ENCODE measurements at regions not wholly inside any gene's neighbourhood (a gene's known extent, or its start where the extent isn't known, plus 50 kb on each side); places are given as distances from the start of the nearest gene placed in this dataset.
A peak's percentile ranks its signal among the peaks of the same experiment; 100 is the strongest.

GRCh38 chr2:145094370-145094769 is 574.5 kb upstream of the ZEB2 start:
- Histone ChIP-seq H3K27me3 (ENCODE audit: insufficient read depth, poor library complexity, severe bottlenecking) (no peaks in the 10 kb centered on the region), H3K27ac (replicated peaks) (no peak overlapping the region), H3K4me3 (replicated peaks; ENCODE audit: insufficient read depth, low read length) (no peak overlapping the region)
- DNase-seq (ENCODE audit: low read depth in 1 of 2, low spot score in 1 of 2) = no peak
- TF ChIP-seq SPI1 (IDR thresholded peaks at IDR 0.05; ENCODE audit: borderline replicate concordance, low read depth) (0 out of 2 replicates have a peak, but pooled peaks have one; percentile 8), CTCF (IDR thresholded peaks at IDR 0.05; ENCODE audit: insufficient read depth, low read length) (no peak), POLR2AphosphoS5 (IDR thresholded peaks at IDR 0.05; ENCODE audit: low read depth) (no peak), GABPA (IDR thresholded peaks at IDR 0.05; ENCODE audit: low read depth) (no peak), REST (IDR thresholded peaks at IDR 0.05; ENCODE audit: insufficient replicate concordance, low read depth) (no peak)

GRCh38 chr2:145091967-145092366 is 572.0 kb upstream of the ZEB2 start:
- no peak for TF ChIP-seq SPI1 (IDR thresholded peaks at IDR 0.05; ENCODE audit: borderline replicate concordance, low read depth)
- TF ChIP-seq GABPA (IDR thresholded peaks at IDR 0.05; ENCODE audit: low read depth) = no peak
- no peak for TF ChIP-seq POLR2AphosphoS5 (IDR thresholded peaks at IDR 0.05; ENCODE audit: low read depth)
- TF ChIP-seq CTCF (IDR thresholded peaks at IDR 0.05; ENCODE audit: insufficient read depth, low read length) = no peak
- no peak for TF ChIP-seq REST (IDR thresholded peaks at IDR 0.05; ENCODE audit: insufficient replicate concordance, low read depth)
- DNase-seq (ENCODE audit: low read depth in 1 of 2, low spot score in 1 of 2) = no peak
- Histone ChIP-seq H3K4me3 (replicated peaks; ENCODE audit: insufficient read depth, low read length) (no peak overlapping the region), H3K27ac (replicated peaks) (no peak overlapping the region), H3K27me3 (ENCODE audit: insufficient read depth, poor library complexity, severe bottlenecking) (no peaks in the 10 kb centered on the region)

GRCh38 chr2:145090841-145091761 is 571.2 kb upstream of the ZEB2 start:
- no peak overlapping the region for H3K27ac ChIP-seq (replicated peaks)
- no peak for TF ChIP-seq REST (IDR thresholded peaks at IDR 0.05; ENCODE audit: insufficient replicate concordance, low read depth)
- no peak for TF ChIP-seq SPI1 (IDR thresholded peaks at IDR 0.05; ENCODE audit: borderline replicate concordance, low read depth)
- TF ChIP-seq POLR2AphosphoS5 (IDR thresholded peaks at IDR 0.05; ENCODE audit: low read depth) = no peak
- TF ChIP-seq CTCF (IDR thresholded peaks at IDR 0.05; ENCODE audit: insufficient read depth, low read length) = no peak
- TF ChIP-seq GABPA (IDR thresholded peaks at IDR 0.05; ENCODE audit: low read depth) = no peak
- no peak overlapping the region for H3K4me3 ChIP-seq (replicated peaks; ENCODE audit: insufficient read depth, low read length)
- no peaks in the 10 kb centered on the region for H3K27me3 ChIP-seq (ENCODE audit: insufficient read depth, poor library complexity, severe bottlenecking)
- no peak for DNase-seq (ENCODE audit: low read depth in 1 of 2, low spot score in 1 of 2)

Measured in HL-60 (cell line).